OCI-LY3 (cell line): ENCODE measurements at regions not wholly inside any gene's neighbourhood (a gene's known extent, or its start where the extent isn't known, plus 50 kb on each side); places are given as distances from the start of the nearest gene placed in this dataset.
A peak's percentile ranks its signal among the peaks of the same experiment; 100 is the strongest.

ENCODE experiments used
- CTCF ChIP-seq: fragments of 200-600, 300-600 bp; sonication (generic); IDR thresholded peaks from 2 replicates; pipeline ENCODE4 v1.5.1; 2014; ENCODE audit warnings: antibody characterized with exemption, low read length, low read depth
- EZH2phosphoT487 ChIP-seq: fragments of 200-600 bp; shearing (Covaris generic); IDR thresholded peaks from 2 replicates; pipeline ENCODE4 v1.6.1; 2018; ENCODE audit warnings: antibody characterized with exemption, mixed run types, low read depth

GRCh38 chr13:31409678-31410356, 210.0 kb downstream of the B3GLCT start:
- TF ChIP-seq CTCF (peak; percentile 68), EZH2phosphoT487 (no peak)
